H1 (cell line): ENCODE measurements at regions not wholly inside any gene's neighbourhood (a gene's known extent, or its start where the extent isn't known, plus 50 kb on each side); places are given as distances from the start of the nearest gene placed in this dataset.

Experiments
- CTCF ChIA-PET: fragments of 300-600 bp; sonication (Branson Sonifier 250); formaldehyde crosslinking; loops from one replicate; lab custom pipeline; 2021; ENCODE audit not compliant: partially characterized antibody; lab: Charles Lee
- POLR2A ChIA-PET: fragments of 300-600 bp; sonication (Branson Sonifier 250); formaldehyde crosslinking; loops from one replicate; lab custom pipeline; 2021; ENCODE audit warnings: inconsistent platforms; ENCODE audit not compliant: partially characterized antibody; lab: Charles Lee
- DNase-seq, 2 experiments: peaks; one replicate each; pipeline versions ENCODE4 v3.0.0 to v3.0.0-alpha.2; 2010 to 2022; ENCODE audit warnings: low spot score in 2 of 2, low read depth in 1 of 2, mixed read lengths in 1 of 2
- FAIRE-seq: peaks from 2 replicates; lab custom pipeline; 2011; peaks lifted over from hg19 to GRCh38; lab: Jason Lieb, UNC
- H2AFZ ChIP-seq: 2 replicates; pipeline ENCODE4 v1.8.1; 2012; ENCODE audit warnings: low read length, inconsistent platforms
- H2AK5ac ChIP-seq: 2 replicates; pipeline ENCODE4 v1.6.1; 2013; ENCODE audit warnings: low read depth, low read length
- H2BK120ac ChIP-seq: replicated peaks from 2 replicates; pipeline ENCODE3; 2013; ENCODE audit warnings: low read depth, low read length, inconsistent platforms
- H2BK12ac ChIP-seq: 2 replicates; pipeline ENCODE4 v1.6.1; 2013; ENCODE audit warnings: low read depth, low read length
- H2BK15ac ChIP-seq: 2 replicates; pipeline ENCODE4 v1.6.1; 2013; ENCODE audit warnings: low read length
- H2BK20ac ChIP-seq: 2 replicates; pipeline ENCODE4 v1.6.1; 2013; ENCODE audit warnings: low read length
- H2BK5ac ChIP-seq: 2 replicates; pipeline ENCODE4 v1.6.1; 2013; ENCODE audit warnings: low read depth, low read length
- H3K14ac ChIP-seq: 2 replicates; pipeline ENCODE4 v1.6.1; 2013; ENCODE audit warnings: inconsistent platforms; ENCODE audit not compliant: insufficient read length
- H3K18ac ChIP-seq: 2 replicates; pipeline ENCODE4 v1.6.1; 2013; ENCODE audit warnings: low read length; ENCODE audit errors: extremely low read depth
- H3K23ac ChIP-seq: 2 replicates; pipeline ENCODE4 v1.6.1; 2013; ENCODE audit warnings: inconsistent platforms; ENCODE audit not compliant: insufficient read length
- H3K23me2 ChIP-seq: 2 replicates; pipeline ENCODE4 v1.6.1; 2013; ENCODE audit warnings: low read depth, low read length
- H3K27ac ChIP-seq: 2 replicates; pipeline ENCODE4 v1.6.1; 2011; ENCODE audit warnings: low read depth, low read length, inconsistent platforms
- H3K27me3 ChIP-seq, 4 experiments: replicated peaks in 1 of 4; 1 replicate in 1 of 4; 2 replicates in 3 of 4; pipeline versions ENCODE4 v1.6.1 to v1.8.1; 2011 to 2013; ENCODE audit warnings: low read length in 3 of 4, mild to moderate bottlenecking in 3 of 4, inconsistent platforms in 2 of 4, mixed read lengths in 2 of 4, moderate library complexity in 1 of 4; ENCODE audit not compliant: control insufficient read depth in 3 of 4, insufficient read depth in 3 of 4; ENCODE audit errors: extremely low read depth in 1 of 4
- H3K36me3 ChIP-seq, 4 experiments: 2 replicates each; pipeline versions ENCODE4 v1.6.1 to v1.8.1; 2011 to 2013; ENCODE audit warnings: mild to moderate bottlenecking in 4 of 4, low read length in 3 of 4, moderate library complexity in 2 of 4, control low read depth in 1 of 4, inconsistent platforms in 1 of 4; ENCODE audit not compliant: insufficient read depth in 4 of 4, control insufficient read depth in 2 of 4
- H3K4ac ChIP-seq: replicated peaks from 2 replicates; pipeline ENCODE3; 2013; ENCODE audit warnings: low read length, low read depth, mixed read lengths, inconsistent platforms; ENCODE audit not compliant: insufficient read length
- H3K4me1 ChIP-seq, 4 experiments: replicated peaks in 1 of 4; 1 replicate in 1 of 4; 2 replicates in 3 of 4; pipeline versions ENCODE4 v1.6.1 to v1.8.1; 2011 to 2013; ENCODE audit warnings: low read length in 3 of 4, inconsistent platforms in 2 of 4, mixed read lengths in 1 of 4; ENCODE audit not compliant: insufficient read depth in 4 of 4, control insufficient read depth in 3 of 4
- H3K4me2 ChIP-seq, 2 experiments: 2 replicates each; pipeline versions ENCODE4 v1.6.1 to v1.8.1; 2011 to 2013; ENCODE audit warnings: low read depth in 2 of 2, low read length in 2 of 2, control low read depth in 1 of 2, inconsistent platforms in 1 of 2, mild to moderate bottlenecking in 1 of 2; ENCODE audit not compliant: insufficient read depth in 1 of 2
- H3K4me3 ChIP-seq, 4 experiments: fragments of 200-600, 300-600 bp in 1 of 4; sonication (generic), shearing (Covaris generic), sonication (Bioruptor Twin) in 1 of 4; 2 replicates each; pipeline versions ENCODE4 v1.5.1 to v1.8.1; 2011 to 2016; ENCODE audit warnings: low read length in 4 of 4, low read depth in 3 of 4, control low read depth in 2 of 4, inconsistent platforms in 2 of 4, mild to moderate bottlenecking in 2 of 4, mixed read lengths in 1 of 4, moderate library complexity in 1 of 4; ENCODE audit not compliant: insufficient read depth in 2 of 4; ENCODE audit errors: extremely low read depth in 1 of 4
- H3K56ac ChIP-seq: replicated peaks from 2 replicates; pipeline ENCODE3; 2013; ENCODE audit warnings: low read depth, mild to moderate bottlenecking, mixed read lengths, low read length, inconsistent platforms; ENCODE audit not compliant: insufficient read length
- H3K79me1 ChIP-seq: 2 replicates; pipeline ENCODE4 v1.6.1; 2013; ENCODE audit warnings: low read depth, low read length, control low read depth
- H3K79me2 ChIP-seq, 2 experiments: 2 replicates each; pipeline versions ENCODE4 v1.6.1 to v1.8.1; 2012 to 2013; ENCODE audit warnings: low read length in 2 of 2, mild to moderate bottlenecking in 2 of 2, inconsistent platforms in 1 of 2; ENCODE audit not compliant: insufficient read depth in 2 of 2, control insufficient read depth in 1 of 2
- H3K9ac ChIP-seq, 4 experiments: replicated peaks in 1 of 4; 1 replicate in 1 of 4; 2 replicates in 3 of 4; pipeline versions ENCODE4 v1.6.1 to v1.8.1; 2011 to 2013; ENCODE audit warnings: low read depth in 3 of 4, low read length in 3 of 4, control low read depth in 2 of 4, mild to moderate bottlenecking in 2 of 4, moderate library complexity in 2 of 4, inconsistent platforms in 1 of 4; ENCODE audit errors: extremely low read depth in 1 of 4
- H3K9me3 ChIP-seq, 2 experiments: 2 replicates each; pipeline versions ENCODE4 v1.6.1 to v1.8.1; 2012 to 2013; ENCODE audit warnings: mild to moderate bottlenecking in 2 of 2, moderate library complexity in 2 of 2, control low read depth in 1 of 2, inconsistent platforms in 1 of 2, low read depth in 1 of 2, low read length in 1 of 2, mixed read lengths in 1 of 2; ENCODE audit not compliant: insufficient read depth in 2 of 2
- H4K20me1 ChIP-seq, 2 experiments: replicated peaks in 1 of 2; 2 replicates each; pipeline versions ENCODE3 to v1.8.1; 2011 to 2013; ENCODE audit warnings: inconsistent platforms in 2 of 2, low read length in 2 of 2, mild to moderate bottlenecking in 1 of 2; ENCODE audit not compliant: insufficient read depth in 2 of 2, control insufficient read depth in 1 of 2
- H4K5ac ChIP-seq: 2 replicates; pipeline ENCODE4 v1.6.1; 2013; ENCODE audit warnings: low read length, low read depth, mixed read lengths, inconsistent platforms; ENCODE audit not compliant: insufficient read length
- H4K8ac ChIP-seq: 2 replicates; pipeline ENCODE4 v1.8.0; 2013; ENCODE audit warnings: mild to moderate bottlenecking, moderate library complexity, low read length, inconsistent platforms; ENCODE audit not compliant: insufficient read depth; ENCODE audit errors: extremely low read depth
- H4K91ac ChIP-seq: replicated peaks from 2 replicates; pipeline ENCODE3; 2013; ENCODE audit warnings: low read length, mixed read lengths, inconsistent platforms; ENCODE audit not compliant: insufficient read length
- GTF2F1 ChIP-seq: IDR thresholded peaks from 2 replicates; pipeline ENCODE4 v1.6.1; 2012; ENCODE audit warnings: low read depth, low read length, improper control_type of control experiment, borderline replicate concordance
- WGBS, 2 experiments: shearing (Covaris generic) in 1 of 2; methylation state at CpG; one replicate each; pipeline versions ENCODE4 v1.1.6 to v1.1.7; 2013 to 2015; ENCODE audit warnings: low lambda C conversion rate in 2 of 2, mixed read lengths in 2 of 2, inconsistent platforms in 1 of 2, low coverage in 1 of 2, missing lambda C conversion rate in 1 of 2; ENCODE audit not compliant: insufficient replicate concordance in 2 of 2, insufficient coverage in 1 of 2, insufficient read length in 1 of 2; ENCODE audit errors: extremely low coverage in 1 of 2, missing lambda C conversion rate in 1 of 2; 5-methylcytosine and 5-hydroxymethylcytosine counted together

- Histone ChIP-seq H3K4me2 (no peak overlapping the region), H2BK120ac (no peak overlapping the region), H3K4ac (no peak overlapping the region), H3K27me3 (no peaks in the 10 kb centered on the region), H3K23ac (no peak overlapping the region), H2BK15ac (no peak overlapping the region), H3K27ac (no peak overlapping the region), H3K9me3 (peaks cover 6 to 7% of the 10 kb centered on the region in 2 experiments; a peak in 1 of 4 replicates), H3K4me3 (no peak overlapping the region), H2AK5ac (no peak overlapping the region), H2BK12ac (no peak overlapping the region), H3K4me1 (peaks cover 0 to 2% (median 0%) of the 10 kb centered on the region in 4 experiments; a peak in 1 of 7 replicates), H3K14ac (no peak overlapping the region), H3K36me3 (no peaks in the 10 kb centered on the region), H4K8ac (no peak overlapping the region), H3K79me1 (no peaks in the 10 kb centered on the region), H3K56ac (no peak overlapping the region), H2AFZ (no peak overlapping the region), H4K20me1 (no peaks in the 10 kb centered on the region), H3K9ac (no peak overlapping the region), H3K18ac (no peak overlapping the region), H4K5ac (no peak overlapping the region), H2BK20ac (no peak overlapping the region), H2BK5ac (no peak overlapping the region), H3K23me2 (no peaks in the 10 kb centered on the region), H4K91ac (no peak overlapping the region), H3K79me2 (no peaks in the 10 kb centered on the region)
- POLR2A ChIA-PET = no interaction called here
- CTCF ChIA-PET = no interaction called here
- WGBS, 2 experiments = 95% methylated on average over 3 of the region's 3 CpGs; no CpG with 5 or more reads in 1 of the 2 experiments
- no peak for DNase-seq
- FAIRE-seq = no peak
- TF ChIP-seq GTF2F1 = no peak
Measured at GRCh38 chr2:147019311-147019710, 825.5 kb upstream of the ACVR2A start.
